SK-N-SH (cell line): ENCODE measurements at regions not wholly inside any gene's neighbourhood (a gene's known extent, or its start where the extent isn't known, plus 50 kb on each side); places are given as distances from the start of the nearest gene placed in this dataset.

Experiments used
- CTCF ChIA-PET: fragments of 300-600, 350-600 bp; formaldehyde crosslinking; extraction: SDS; loops from one replicate; lab custom pipeline; 2021; lab: Yijun Ruan, JAX
- POLR2A ChIA-PET: fragments of 350-600 bp; sonication (Branson Sonifier 250); formaldehyde crosslinking; extraction: SDS; loops from one replicate; lab custom pipeline; 2020; ENCODE audit warnings: antibody characterized with exemption, inconsistent platforms; lab: Yijun Ruan, JAX
- DNase-seq: peaks from one replicate; pipeline ENCODE4 v3.0.0; 2012
- H2AFZ ChIP-seq: fragments of 200-600 bp; sonication (generic); 2 replicates; pipeline ENCODE4 v1.8.1; 2016; ENCODE audit warnings: antibody characterized with exemption, mild to moderate bottlenecking, low read depth
- H3F3A ChIP-seq: fragments of 200-600 bp; sonication (generic); replicated peaks from 2 replicates; pipeline ENCODE3; 2016; ENCODE audit warnings: antibody characterized with exemption, mild to moderate bottlenecking; ENCODE audit not compliant: insufficient read depth
- H3K27ac ChIP-seq, 2 experiments: fragments of 200-500 bp in 1 of 2; fragments of 200-600 bp in 1 of 2; sonication (Bioruptor generic) in 1 of 2; sonication (generic), shearing (Covaris generic) in 1 of 2; 2 replicates each; pipeline versions ENCODE4 v1.5.1 to v1.6.1; 2014 to 2016; ENCODE audit warnings: low read depth in 2 of 2, inconsistent platforms in 1 of 2, low read length in 1 of 2, mild to moderate bottlenecking in 1 of 2, mixed read lengths in 1 of 2
- H3K27me3 ChIP-seq: fragments of 200-600 bp; sonication (generic), shearing (Covaris generic); 2 replicates; pipeline ENCODE4 v1.6.1; 2016; ENCODE audit warnings: mixed run types; ENCODE audit not compliant: insufficient read depth
- H3K36me3 ChIP-seq, 2 experiments: fragments of 200-500 bp in 1 of 2; fragments of 200-600 bp in 1 of 2; sonication (Bioruptor generic) in 1 of 2; sonication (generic) in 1 of 2; replicated peaks in 1 of 2; 2 replicates each; pipeline versions ENCODE3 to v1.5.1; 2014 to 2016; ENCODE audit warnings: low read length in 1 of 2, mild to moderate bottlenecking in 1 of 2; ENCODE audit not compliant: insufficient read depth in 2 of 2, control insufficient read depth in 1 of 2
- H3K4me1 ChIP-seq, 2 experiments: fragments of 200-500 bp in 1 of 2; fragments of 200-600 bp in 1 of 2; sonication (Bioruptor generic) in 1 of 2; sonication (generic), shearing (Covaris generic) in 1 of 2; 2 replicates each; pipeline versions ENCODE4 v1.5.1 to v1.6.1; 2014 to 2016; ENCODE audit warnings: low read depth in 1 of 2, low read length in 1 of 2, mixed run types in 1 of 2; ENCODE audit not compliant: insufficient read depth in 2 of 2, control insufficient read depth in 1 of 2
- H3K4me2 ChIP-seq: fragments of 200-600 bp; sonication (generic), shearing (Covaris generic); 2 replicates; pipeline ENCODE4 v1.6.1; 2017; ENCODE audit warnings: mixed run types
- H3K4me3 ChIP-seq, 2 experiments: fragments of 200-500 bp in 1 of 2; fragments of 200-600 bp in 1 of 2; sonication (Bioruptor generic) in 1 of 2; sonication (generic), shearing (Covaris generic) in 1 of 2; 2 replicates each; pipeline versions ENCODE4 v1.5.1 to v1.8.1; 2014 to 2016; ENCODE audit warnings: low read depth in 2 of 2, inconsistent platforms in 1 of 2, low read length in 1 of 2, mild to moderate bottlenecking in 1 of 2, mixed read lengths in 1 of 2, moderate library complexity in 1 of 2
- H3K79me2 ChIP-seq: fragments of 200-600 bp; sonication (generic); 2 replicates; pipeline ENCODE4 v1.8.1; 2017; ENCODE audit warnings: mild to moderate bottlenecking; ENCODE audit not compliant: insufficient read depth
- H3K9ac ChIP-seq: fragments of 200-600 bp; sonication (generic); 2 replicates; pipeline ENCODE4 v1.6.1; 2017; ENCODE audit warnings: mixed run types
- H3K9me2 ChIP-seq: fragments of 200-600 bp; sonication (generic); 2 replicates; pipeline ENCODE4 v1.6.1; 2017; ENCODE audit warnings: mixed run types
- H3K9me3 ChIP-seq: fragments of 200-600 bp; sonication (generic); 2 replicates; pipeline ENCODE4 v1.6.1; 2017; ENCODE audit warnings: mixed run types, mild to moderate bottlenecking, moderate library complexity
- H4K20me1 ChIP-seq: fragments of 200-600 bp; sonication (generic); 2 replicates; pipeline ENCODE4 v1.6.1; 2017; ENCODE audit warnings: mild to moderate bottlenecking, mixed run types; ENCODE audit not compliant: insufficient read depth
- CHD2 ChIP-seq: fragments of 150-350 bp; IDR thresholded peaks from 2 replicates; pipeline ENCODE4 v1.6.1; 2018; ENCODE audit warnings: low read length; ENCODE audit not compliant: partially characterized antibody
- ELF1 ChIP-seq: IDR thresholded peaks from 2 replicates; pipeline ENCODE4 v1.4.0; 2012
- EP300 ChIP-seq, 2 experiments: IDR thresholded peaks; 2 replicates each; pipeline versions ENCODE4 v1.4.0 to v1.6.1; 2012; ENCODE audit warnings: borderline replicate concordance in 1 of 2, low read depth in 1 of 2, low read length in 1 of 2
- FOSL2 ChIP-seq: IDR thresholded peaks from 2 replicates; pipeline ENCODE4 v1.4.0; 2012; ENCODE audit warnings: low read depth, mild to moderate bottlenecking, moderate library complexity, borderline replicate concordance
- FOXJ3 ChIP-seq: sonication (generic); formaldehyde crosslinking; IDR thresholded peaks from 2 replicates; pipeline ENCODE4 v1.5.1; 2020; ENCODE audit warnings: mild to moderate bottlenecking, missing genetic modification reagents
- FOXM1 ChIP-seq: IDR thresholded peaks from 2 replicates; pipeline ENCODE4 v1.4.0; 2012; ENCODE audit warnings: low read depth, mild to moderate bottlenecking
- GABPA ChIP-seq: IDR thresholded peaks from 2 replicates; pipeline ENCODE4 v1.4.0; 2012; ENCODE audit warnings: low read depth, mild to moderate bottlenecking
- GATA2 ChIP-seq: sonication (generic); formaldehyde crosslinking; IDR thresholded peaks from 2 replicates; pipeline ENCODE4 v1.5.0; 2020; ENCODE audit warnings: mild to moderate bottlenecking, missing genetic modification reagents
- MXI1 ChIP-seq: IDR thresholded peaks from 2 replicates; pipeline ENCODE4 v1.6.1; 2012; ENCODE audit warnings: mild to moderate bottlenecking, low read depth, low read length, improper control_type of control experiment
- NFIC ChIP-seq: IDR thresholded peaks from 2 replicates; pipeline ENCODE4 v1.4.0; 2012; ENCODE audit warnings: borderline replicate concordance
- RFX5 ChIP-seq: IDR thresholded peaks from 2 replicates; pipeline ENCODE4 v1.6.1; 2012; ENCODE audit warnings: mild to moderate bottlenecking, improper control_type of control experiment, low read length
- RXRA ChIP-seq: IDR thresholded peaks from 2 replicates; pipeline ENCODE4 v1.4.0; 2012; ENCODE audit warnings: low read depth, mild to moderate bottlenecking, borderline replicate concordance
- TAF1 ChIP-seq: IDR thresholded peaks from 2 replicates; pipeline ENCODE4 v1.6.1; 2012; ENCODE audit warnings: low read depth, mild to moderate bottlenecking, low read length, moderate library complexity, borderline replicate concordance
- TCF12 ChIP-seq: IDR thresholded peaks from 2 replicates; pipeline ENCODE4 v1.4.0; 2012
- WGBS: methylation state at CpG from one replicate; pipeline ENCODE4 v1.1.6; 2017; ENCODE audit warnings: low lambda C conversion rate; 5-methylcytosine and 5-hydroxymethylcytosine counted together
- TF ChIP-seq, protein P1 (sequence below): fragments of 150-350 bp; IDR thresholded peaks from 2 replicates; pipeline ENCODE4 v1.6.1; 2016; ENCODE audit warnings: mild to moderate bottlenecking, low read depth, low read length
- TF ChIP-seq, protein P2 (sequence below): fragments of 200-600 bp; sonication (generic); IDR thresholded peaks from 2 replicates; pipeline ENCODE4 v1.6.1; 2017; ENCODE audit warnings: antibody characterized with exemption, mild to moderate bottlenecking, moderate library complexity
- TF ChIP-seq, protein P3 (sequence below): IDR thresholded peaks from 2 replicates; pipeline ENCODE4 v1.6.1; 2012; ENCODE audit warnings: mild to moderate bottlenecking, low read depth, low read length, moderate library complexity

- ChIA-PET CTCF (interaction anchor here (0.7 kb wide), 2 partner anchors 11 to 39 kb away, joined by 3 to 4 read pairs; no protein-coding TSS in a partner anchor), POLR2A (no interaction called here)
- Histone ChIP-seq H3F3A (no peaks in the 10 kb centered on the region), H3K4me2 (no peak overlapping the region), H3K9ac (no peak overlapping the region), H3K9me3 (no peaks in the 10 kb centered on the region), H4K20me1 (no peaks in the 10 kb centered on the region), H3K4me3 (no peak overlapping the region), H3K36me3 (no peaks in the 10 kb centered on the region), H3K27me3 (no peaks in the 10 kb centered on the region), H2AFZ (no peak overlapping the region), H3K4me1 (no peaks in the 10 kb centered on the region), H3K27ac (no peak overlapping the region), H3K79me2 (no peaks in the 10 kb centered on the region), H3K9me2 (no peaks in the 10 kb centered on the region)
- no peak for DNase-seq
- no peak for TF ChIP-seq TAF1
- 32% methylated on average over 4 of the region's 4 CpGs for WGBS
Measured at GRCh38 chr7:118478236-118478635, 253.7 kb downstream of the ANKRD7 start.

- Histone ChIP-seq H3K4me2 (no peak overlapping the region), H3K27me3 (no peaks in the 10 kb centered on the region), H3K4me3 (no peak overlapping the region), H3K9me2 (no peaks in the 10 kb centered on the region), H3K4me1 (no peaks in the 10 kb centered on the region), H3K36me3 (no peaks in the 10 kb centered on the region), H4K20me1 (no peaks in the 10 kb centered on the region), H2AFZ (no peak overlapping the region), H3K27ac (no peak overlapping the region), H3K9me3 (no peaks in the 10 kb centered on the region), H3F3A (no peaks in the 10 kb centered on the region), H3K79me2 (no peaks in the 10 kb centered on the region), H3K9ac (no peak overlapping the region)
- WGBS: 28% methylated on average over 2 of the region's 2 CpGs
- ChIA-PET POLR2A (no interaction called here), CTCF (interaction anchor here (0.8 kb wide), 1 partner anchor 13 kb away, joined by 3 read pairs; no protein-coding TSS in a partner anchor)
- TF ChIP-seq CHD2 (no peak), MXI1 (no peak), FOXJ3 (CRISPR knock-in tag) (no peak), NFIC (no peak), GATA2 (CRISPR knock-in tag) (no peak), EP300 (IDR thresholded peaks at IDR 0.05; ENCODE audit: borderline replicate concordance in 1 of 2, low read depth in 1 of 2, low read length in 1 of 2) (no peak), TCF12 (no peak), FOSL2 (no peak), RXRA (no peak), RFX5 (no peak), GABPA (no peak), TAF1 (no peak), FOXM1 (no peak), ELF1 (no peak)
- TF ChIP-seq, protein P1, sequence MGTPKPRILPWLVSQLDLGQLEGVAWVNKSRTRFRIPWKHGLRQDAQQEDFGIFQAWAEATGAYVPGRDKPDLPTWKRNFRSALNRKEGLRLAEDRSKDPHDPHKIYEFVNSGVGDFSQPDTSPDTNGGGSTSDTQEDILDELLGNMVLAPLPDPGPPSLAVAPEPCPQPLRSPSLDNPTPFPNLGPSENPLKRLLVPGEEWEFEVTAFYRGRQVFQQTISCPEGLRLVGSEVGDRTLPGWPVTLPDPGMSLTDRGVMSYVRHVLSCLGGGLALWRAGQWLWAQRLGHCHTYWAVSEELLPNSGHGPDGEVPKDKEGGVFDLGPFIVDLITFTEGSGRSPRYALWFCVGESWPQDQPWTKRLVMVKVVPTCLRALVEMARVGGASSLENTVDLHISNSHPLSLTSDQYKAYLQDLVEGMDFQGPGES: no peak
- TF ChIP-seq, protein P2, sequence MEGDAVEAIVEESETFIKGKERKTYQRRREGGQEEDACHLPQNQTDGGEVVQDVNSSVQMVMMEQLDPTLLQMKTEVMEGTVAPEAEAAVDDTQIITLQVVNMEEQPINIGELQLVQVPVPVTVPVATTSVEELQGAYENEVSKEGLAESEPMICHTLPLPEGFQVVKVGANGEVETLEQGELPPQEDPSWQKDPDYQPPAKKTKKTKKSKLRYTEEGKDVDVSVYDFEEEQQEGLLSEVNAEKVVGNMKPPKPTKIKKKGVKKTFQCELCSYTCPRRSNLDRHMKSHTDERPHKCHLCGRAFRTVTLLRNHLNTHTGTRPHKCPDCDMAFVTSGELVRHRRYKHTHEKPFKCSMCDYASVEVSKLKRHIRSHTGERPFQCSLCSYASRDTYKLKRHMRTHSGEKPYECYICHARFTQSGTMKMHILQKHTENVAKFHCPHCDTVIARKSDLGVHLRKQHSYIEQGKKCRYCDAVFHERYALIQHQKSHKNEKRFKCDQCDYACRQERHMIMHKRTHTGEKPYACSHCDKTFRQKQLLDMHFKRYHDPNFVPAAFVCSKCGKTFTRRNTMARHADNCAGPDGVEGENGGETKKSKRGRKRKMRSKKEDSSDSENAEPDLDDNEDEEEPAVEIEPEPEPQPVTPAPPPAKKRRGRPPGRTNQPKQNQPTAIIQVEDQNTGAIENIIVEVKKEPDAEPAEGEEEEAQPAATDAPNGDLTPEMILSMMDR: no peak
- TF ChIP-seq, protein P3, sequence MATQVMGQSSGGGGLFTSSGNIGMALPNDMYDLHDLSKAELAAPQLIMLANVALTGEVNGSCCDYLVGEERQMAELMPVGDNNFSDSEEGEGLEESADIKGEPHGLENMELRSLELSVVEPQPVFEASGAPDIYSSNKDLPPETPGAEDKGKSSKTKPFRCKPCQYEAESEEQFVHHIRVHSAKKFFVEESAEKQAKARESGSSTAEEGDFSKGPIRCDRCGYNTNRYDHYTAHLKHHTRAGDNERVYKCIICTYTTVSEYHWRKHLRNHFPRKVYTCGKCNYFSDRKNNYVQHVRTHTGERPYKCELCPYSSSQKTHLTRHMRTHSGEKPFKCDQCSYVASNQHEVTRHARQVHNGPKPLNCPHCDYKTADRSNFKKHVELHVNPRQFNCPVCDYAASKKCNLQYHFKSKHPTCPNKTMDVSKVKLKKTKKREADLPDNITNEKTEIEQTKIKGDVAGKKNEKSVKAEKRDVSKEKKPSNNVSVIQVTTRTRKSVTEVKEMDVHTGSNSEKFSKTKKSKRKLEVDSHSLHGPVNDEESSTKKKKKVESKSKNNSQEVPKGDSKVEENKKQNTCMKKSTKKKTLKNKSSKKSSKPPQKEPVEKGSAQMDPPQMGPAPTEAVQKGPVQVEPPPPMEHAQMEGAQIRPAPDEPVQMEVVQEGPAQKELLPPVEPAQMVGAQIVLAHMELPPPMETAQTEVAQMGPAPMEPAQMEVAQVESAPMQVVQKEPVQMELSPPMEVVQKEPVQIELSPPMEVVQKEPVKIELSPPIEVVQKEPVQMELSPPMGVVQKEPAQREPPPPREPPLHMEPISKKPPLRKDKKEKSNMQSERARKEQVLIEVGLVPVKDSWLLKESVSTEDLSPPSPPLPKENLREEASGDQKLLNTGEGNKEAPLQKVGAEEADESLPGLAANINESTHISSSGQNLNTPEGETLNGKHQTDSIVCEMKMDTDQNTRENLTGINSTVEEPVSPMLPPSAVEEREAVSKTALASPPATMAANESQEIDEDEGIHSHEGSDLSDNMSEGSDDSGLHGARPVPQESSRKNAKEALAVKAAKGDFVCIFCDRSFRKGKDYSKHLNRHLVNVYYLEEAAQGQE: no peak
- no peak for DNase-seq
Measured at GRCh38 chr7:118478931-118479330, 254.4 kb downstream of the ANKRD7 start.
